GM23338 (cell line): ENCODE measurements at regions not wholly inside any gene's neighbourhood (a gene's known extent, or its start where the extent isn't known, plus 50 kb on each side); places are given as distances from the start of the nearest gene placed in this dataset.

Experiments used
- ATAC-seq: fragments of 200-7000 bp; cut with Tn5 transposase; 3 replicates; pipeline ENCODE4 v1.9.1; 2020
- DNase-seq: peaks from one replicate; pipeline ENCODE4 v3.0.0-alpha.2; 2015; ENCODE audit warnings: low spot score
- H2AFZ ChIP-seq: fragments of 200-600 bp; sonication (generic); 2 replicates; pipeline ENCODE4 v1.8.0; 2016; ENCODE audit warnings: antibody characterized with exemption, mild to moderate bottlenecking, moderate library complexity
- H3F3A ChIP-seq: fragments of 200-600 bp; sonication (generic); replicated peaks from 2 replicates; pipeline ENCODE4 v1.8.0; 2017; ENCODE audit warnings: antibody characterized with exemption, mixed run types, low read depth
- H3K27ac ChIP-seq: fragments of 200-600 bp; sonication (generic); 2 replicates; pipeline ENCODE4 v1.6.1; 2016; ENCODE audit warnings: low read depth
- H3K27me3 ChIP-seq: fragments of 200-600 bp; sonication (generic); 2 replicates; pipeline ENCODE4 v1.8.0; 2016; ENCODE audit warnings: mild to moderate bottlenecking, mixed run types, moderate library complexity; ENCODE audit not compliant: insufficient read depth
- H3K36me3 ChIP-seq: fragments of 200-600 bp; sonication (generic); 2 replicates; pipeline ENCODE4 v1.8.0; 2016; ENCODE audit warnings: mild to moderate bottlenecking; ENCODE audit not compliant: insufficient read depth
- H3K4me1 ChIP-seq: fragments of 200-600 bp; sonication (generic); 2 replicates; pipeline ENCODE4 v1.8.0; 2016; ENCODE audit warnings: mild to moderate bottlenecking, moderate library complexity; ENCODE audit not compliant: insufficient read depth
- H3K4me2 ChIP-seq: fragments of 200-600 bp; sonication (generic); 2 replicates; pipeline ENCODE4 v1.7.1; 2017; ENCODE audit warnings: mixed run types
- H3K4me3 ChIP-seq: fragments of 200-600 bp; sonication (generic); 2 replicates; pipeline ENCODE4 v1.6.1; 2016; ENCODE audit warnings: mixed run types
- H3K79me2 ChIP-seq: fragments of 200-600 bp; sonication (generic); replicated peaks from 2 replicates; pipeline ENCODE4 v1.8.0; 2017; ENCODE audit warnings: mild to moderate bottlenecking; ENCODE audit not compliant: insufficient read depth
- H3K9me2 ChIP-seq: fragments of 200-600 bp; sonication (generic); 2 replicates; pipeline ENCODE4 v1.8.0; 2017; ENCODE audit not compliant: insufficient read depth
- H4K20me1 ChIP-seq: fragments of 200-600 bp; sonication (generic); replicated peaks from 2 replicates; pipeline ENCODE4 v1.8.0; 2017; ENCODE audit warnings: mild to moderate bottlenecking; ENCODE audit not compliant: insufficient read depth
- H3K27ac Mint-ChIP-seq: 2 replicates; pipeline ENCODE4 v1.8.0; 2020; ENCODE audit warnings: inconsistent platforms, mild to moderate bottlenecking, moderate library complexity, mixed read lengths
- H3K27me3 Mint-ChIP-seq: 3 replicates; pipeline ENCODE4 v1.8.0; 2022; ENCODE audit warnings: low read depth, mild to moderate bottlenecking, moderate library complexity, mixed read lengths, inconsistent platforms; ENCODE audit not compliant: insufficient read depth, poor library complexity
- H3K36me3 Mint-ChIP-seq: 3 replicates; pipeline ENCODE4 v1.8.0; 2021; ENCODE audit warnings: low read depth, mild to moderate bottlenecking, inconsistent platforms, moderate library complexity, mixed read lengths
- H3K4me1 Mint-ChIP-seq: 3 replicates; pipeline ENCODE4 v1.8.0; 2020; ENCODE audit warnings: mild to moderate bottlenecking, inconsistent platforms, mixed read lengths
- H3K4me3 Mint-ChIP-seq: 3 replicates; pipeline ENCODE4 v1.8.0; 2021; ENCODE audit warnings: moderate library complexity, mild to moderate bottlenecking, inconsistent platforms, mixed read lengths
- H3K9me3 Mint-ChIP-seq: 3 replicates; pipeline ENCODE4 v1.8.0; 2020; ENCODE audit warnings: moderate library complexity, mild to moderate bottlenecking, inconsistent platforms, mixed read lengths
- EZH2 ChIP-seq: fragments of 200-600 bp; sonication (generic); IDR thresholded peaks from one replicate; pipeline ENCODE4 v1.8.0; 2017; ENCODE audit warnings: antibody characterized with exemption, mild to moderate bottlenecking, low read depth; ENCODE audit not compliant: unreplicated experiment
- NANOG ChIP-seq: IDR thresholded peaks from 2 replicates; pipeline ENCODE4 v1.6.1; 2016; ENCODE audit warnings: antibody characterized with exemption, borderline replicate concordance
- POLR2AphosphoS5 ChIP-seq: IDR thresholded peaks from 2 replicates; pipeline ENCODE4 v1.6.1; 2016; ENCODE audit warnings: antibody characterized with exemption, low read depth
- TF ChIP-seq, protein P1 (sequence below), 2 experiments: fragments of 200-600 bp in 1 of 2; sonication (generic) in 1 of 2; conservative IDR thresholded peaks; 2 replicates each; pipeline versions ENCODE4 v1.5.1 to v1.6.1; 2016 to 2017; ENCODE audit warnings: antibody characterized with exemption in 2 of 2, low read depth in 2 of 2, mild to moderate bottlenecking in 2 of 2, moderate library complexity in 1 of 2
- TF ChIP-seq, protein P2 (sequence below): IDR thresholded peaks from 2 replicates; pipeline ENCODE4 v1.6.1; 2016; ENCODE audit warnings: antibody characterized with exemption
- TF ChIP-seq, protein P3 (sequence below): IDR thresholded peaks from one replicate; pipeline ENCODE4 v1.6.1; 2018; ENCODE audit warnings: antibody characterized with exemption; ENCODE audit not compliant: unreplicated experiment

DNA sequence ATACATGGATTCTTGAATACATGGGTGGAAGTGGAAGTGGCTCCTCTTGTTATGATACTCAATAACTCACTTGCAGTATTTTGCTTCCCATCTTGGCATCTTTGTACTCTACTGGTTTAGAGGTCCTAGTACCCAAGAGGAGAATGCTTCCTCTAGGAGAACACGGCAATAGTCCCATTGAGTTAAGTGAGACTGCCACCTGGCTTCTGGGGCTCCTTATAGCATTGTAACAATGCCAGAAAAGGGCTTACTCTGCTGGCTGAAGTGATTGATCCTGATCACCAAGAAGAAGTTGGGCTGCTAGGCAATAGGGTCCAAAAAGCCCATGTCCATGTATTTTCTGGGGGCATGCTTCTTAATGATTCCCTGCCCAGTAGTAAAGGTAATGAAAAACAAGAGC lies 627.6 kb upstream of the SGCD start:
- Histone ChIP-seq H3K4me2 (no peak overlapping the region), H3K4me3 (no peak overlapping the region), H3K27me3 (no peaks in the 10 kb centered on the region), H3K36me3 (no peaks in the 10 kb centered on the region), H3F3A (no peaks in the 10 kb centered on the region), H3K79me2 (no peaks in the 10 kb centered on the region), H3K9me2 (peaks cover 4% of the 10 kb centered on the region; the same call in 1 of the 2 replicates), H3K27ac (no peak overlapping the region), H2AFZ (no peak overlapping the region), H4K20me1 (no peaks in the 10 kb centered on the region), H3K4me1 (no peaks in the 10 kb centered on the region)
- Mint-ChIP-seq H3K4me3 (no peak overlapping the region), H3K27ac (no peak overlapping the region), H3K36me3 (no peaks in the 10 kb centered on the region), H3K9me3 (no peaks in the 10 kb centered on the region), H3K4me1 (no peaks in the 10 kb centered on the region), H3K27me3 (peaks cover 1% of the 10 kb centered on the region)
- TF ChIP-seq POLR2AphosphoS5 (no peak), NANOG (no peak)
- TF ChIP-seq, protein P1, sequence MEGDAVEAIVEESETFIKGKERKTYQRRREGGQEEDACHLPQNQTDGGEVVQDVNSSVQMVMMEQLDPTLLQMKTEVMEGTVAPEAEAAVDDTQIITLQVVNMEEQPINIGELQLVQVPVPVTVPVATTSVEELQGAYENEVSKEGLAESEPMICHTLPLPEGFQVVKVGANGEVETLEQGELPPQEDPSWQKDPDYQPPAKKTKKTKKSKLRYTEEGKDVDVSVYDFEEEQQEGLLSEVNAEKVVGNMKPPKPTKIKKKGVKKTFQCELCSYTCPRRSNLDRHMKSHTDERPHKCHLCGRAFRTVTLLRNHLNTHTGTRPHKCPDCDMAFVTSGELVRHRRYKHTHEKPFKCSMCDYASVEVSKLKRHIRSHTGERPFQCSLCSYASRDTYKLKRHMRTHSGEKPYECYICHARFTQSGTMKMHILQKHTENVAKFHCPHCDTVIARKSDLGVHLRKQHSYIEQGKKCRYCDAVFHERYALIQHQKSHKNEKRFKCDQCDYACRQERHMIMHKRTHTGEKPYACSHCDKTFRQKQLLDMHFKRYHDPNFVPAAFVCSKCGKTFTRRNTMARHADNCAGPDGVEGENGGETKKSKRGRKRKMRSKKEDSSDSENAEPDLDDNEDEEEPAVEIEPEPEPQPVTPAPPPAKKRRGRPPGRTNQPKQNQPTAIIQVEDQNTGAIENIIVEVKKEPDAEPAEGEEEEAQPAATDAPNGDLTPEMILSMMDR (conservative IDR thresholded peaks at IDR 0.05; ENCODE audit: low read depth in 2 of 2): peak; percentile 37 to 70; a peak in 3 of 4 replicates
- DNase-seq (peak; percentile 42), ATAC-seq (peak; percentile 61; the same call in 2 of the 3 replicates)

GRCh38 chr5:155700333-155700732 lies 626.6 kb upstream of the SGCD start:
- DNase-seq: peak; percentile 61
- Histone ChIP-seq H3K79me2 (no peaks in the 10 kb centered on the region), H2AFZ (no peak overlapping the region), H3K27me3 (no peaks in the 10 kb centered on the region), H3K36me3 (no peaks in the 10 kb centered on the region), H3F3A (no peaks in the 10 kb centered on the region), H3K4me1 (no peaks in the 10 kb centered on the region), H3K4me3 (no peak overlapping the region), H3K9me2 (no peaks in the 10 kb centered on the region), H3K27ac (no peak overlapping the region), H4K20me1 (no peaks in the 10 kb centered on the region), H3K4me2 (no peak overlapping the region)
- ATAC-seq: peak; percentile 71
- no peaks in the 10 kb centered on the region for H3K9me3 Mint-ChIP-seq
- peaks cover 1% of the 10 kb centered on the region for H3K27me3 Mint-ChIP-seq
- H3K4me3 Mint-ChIP-seq: no peak overlapping the region
- no peak overlapping the region for H3K27ac Mint-ChIP-seq
- no peaks in the 10 kb centered on the region for H3K36me3 Mint-ChIP-seq
- H3K4me1 Mint-ChIP-seq: no peaks in the 10 kb centered on the region
- TF ChIP-seq, protein P2, sequence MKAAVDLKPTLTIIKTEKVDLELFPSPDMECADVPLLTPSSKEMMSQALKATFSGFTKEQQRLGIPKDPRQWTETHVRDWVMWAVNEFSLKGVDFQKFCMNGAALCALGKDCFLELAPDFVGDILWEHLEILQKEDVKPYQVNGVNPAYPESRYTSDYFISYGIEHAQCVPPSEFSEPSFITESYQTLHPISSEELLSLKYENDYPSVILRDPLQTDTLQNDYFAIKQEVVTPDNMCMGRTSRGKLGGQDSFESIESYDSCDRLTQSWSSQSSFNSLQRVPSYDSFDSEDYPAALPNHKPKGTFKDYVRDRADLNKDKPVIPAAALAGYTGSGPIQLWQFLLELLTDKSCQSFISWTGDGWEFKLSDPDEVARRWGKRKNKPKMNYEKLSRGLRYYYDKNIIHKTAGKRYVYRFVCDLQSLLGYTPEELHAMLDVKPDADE: no peak
- TF ChIP-seq, protein P3, sequence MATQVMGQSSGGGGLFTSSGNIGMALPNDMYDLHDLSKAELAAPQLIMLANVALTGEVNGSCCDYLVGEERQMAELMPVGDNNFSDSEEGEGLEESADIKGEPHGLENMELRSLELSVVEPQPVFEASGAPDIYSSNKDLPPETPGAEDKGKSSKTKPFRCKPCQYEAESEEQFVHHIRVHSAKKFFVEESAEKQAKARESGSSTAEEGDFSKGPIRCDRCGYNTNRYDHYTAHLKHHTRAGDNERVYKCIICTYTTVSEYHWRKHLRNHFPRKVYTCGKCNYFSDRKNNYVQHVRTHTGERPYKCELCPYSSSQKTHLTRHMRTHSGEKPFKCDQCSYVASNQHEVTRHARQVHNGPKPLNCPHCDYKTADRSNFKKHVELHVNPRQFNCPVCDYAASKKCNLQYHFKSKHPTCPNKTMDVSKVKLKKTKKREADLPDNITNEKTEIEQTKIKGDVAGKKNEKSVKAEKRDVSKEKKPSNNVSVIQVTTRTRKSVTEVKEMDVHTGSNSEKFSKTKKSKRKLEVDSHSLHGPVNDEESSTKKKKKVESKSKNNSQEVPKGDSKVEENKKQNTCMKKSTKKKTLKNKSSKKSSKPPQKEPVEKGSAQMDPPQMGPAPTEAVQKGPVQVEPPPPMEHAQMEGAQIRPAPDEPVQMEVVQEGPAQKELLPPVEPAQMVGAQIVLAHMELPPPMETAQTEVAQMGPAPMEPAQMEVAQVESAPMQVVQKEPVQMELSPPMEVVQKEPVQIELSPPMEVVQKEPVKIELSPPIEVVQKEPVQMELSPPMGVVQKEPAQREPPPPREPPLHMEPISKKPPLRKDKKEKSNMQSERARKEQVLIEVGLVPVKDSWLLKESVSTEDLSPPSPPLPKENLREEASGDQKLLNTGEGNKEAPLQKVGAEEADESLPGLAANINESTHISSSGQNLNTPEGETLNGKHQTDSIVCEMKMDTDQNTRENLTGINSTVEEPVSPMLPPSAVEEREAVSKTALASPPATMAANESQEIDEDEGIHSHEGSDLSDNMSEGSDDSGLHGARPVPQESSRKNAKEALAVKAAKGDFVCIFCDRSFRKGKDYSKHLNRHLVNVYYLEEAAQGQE: no peak
- no peak for TF ChIP-seq EZH2
- TF ChIP-seq, protein P1 (conservative IDR thresholded peaks at IDR 0.05; ENCODE audit: low read depth in 2 of 2): peak; percentile 53 to 79
